Left ventricle myocardium inferior (tissue), 1 donor: ENCODE measurements at regions not wholly inside any gene's neighbourhood (a gene's known extent, or its start where the extent isn't known, plus 50 kb on each side); places are given as distances from the start of the nearest gene placed in this dataset.

Experiments used
- DNase-seq: peaks from one replicate; pipeline ENCODE4 v3.0.0-alpha.2; 2020
- H3K27ac ChIP-seq: fragments of 200-600 bp; replicated peaks from 2 replicates; pipeline ENCODE4 v1.8.0; 2021
- H3K27me3 ChIP-seq: fragments of 200-600 bp; 2 replicates; pipeline ENCODE4 v1.8.0; 2021; ENCODE audit warnings: low read depth
- H3K36me3 ChIP-seq: fragments of 200-600 bp; 2 replicates; pipeline ENCODE4 v1.8.0; 2021
- H3K4me1 ChIP-seq: fragments of 200-600 bp; 2 replicates; pipeline ENCODE4 v1.8.0; 2021
- H3K4me3 ChIP-seq: fragments of 200-600 bp; 2 replicates; pipeline ENCODE4 v1.8.0; 2021; ENCODE audit warnings: mild to moderate bottlenecking, moderate library complexity
- H3K9me3 ChIP-seq: fragments of 200-600 bp; replicated peaks from 2 replicates; pipeline ENCODE4 v1.8.0; 2021
- CTCF ChIP-seq: fragments of 200-600 bp; IDR thresholded peaks from 2 replicates; pipeline ENCODE4 v1.8.0; 2021; ENCODE audit warnings: antibody characterized with exemption, mild to moderate bottlenecking, borderline replicate concordance
- intact Hi-C: fragments of 100-400 bp; cut with micrococcal nuclease; formaldehyde crosslinking; loops from one replicate; pipeline ENCODE4 v1.11.0; 2022
- donor health status: DM: no; HTN: yes; CAD: no; lungs with severe emphysema.

GRCh38 chr3:181133832-181134231 lies 144.3 kb upstream of the DNAJC19 start:
- no peaks in the 10 kb centered on the region for H3K36me3 ChIP-seq
- H3K9me3 ChIP-seq, result no peaks in the 10 kb centered on the region
- no peaks in the 10 kb centered on the region for H3K4me1 ChIP-seq
- DNase-seq, result no peak
- H3K27me3 ChIP-seq, result no peaks in the 10 kb centered on the region
- intact Hi-C loops, result no loop called here
- H3K27ac ChIP-seq, result no peak overlapping the region
- no peak for TF ChIP-seq CTCF
- H3K4me3 ChIP-seq, result no peak overlapping the region

GRCh38 chr3:181105646-181106045 lies 116.1 kb upstream of the DNAJC19 start:
- Histone ChIP-seq H3K27ac (no peak overlapping the region), H3K36me3 (no peaks in the 10 kb centered on the region), H3K4me1 (no peaks in the 10 kb centered on the region), H3K4me3 (no peak overlapping the region), H3K9me3 (peaks cover 11% of the 10 kb centered on the region), H3K27me3 (no peaks in the 10 kb centered on the region)
- DNase-seq, result no peak
- intact Hi-C loops, result no loop called here
- no peak for TF ChIP-seq CTCF

- H3K9me3 ChIP-seq, result peaks cover 11% of the 10 kb centered on the region
- TF ChIP-seq CTCF, result no peak
- intact Hi-C loops, result no loop called here
- H3K4me3 ChIP-seq, result no peak overlapping the region
- no peak overlapping the region for H3K27ac ChIP-seq
- no peaks in the 10 kb centered on the region for H3K27me3 ChIP-seq
- H3K4me1 ChIP-seq, result no peaks in the 10 kb centered on the region
- H3K36me3 ChIP-seq, result no peaks in the 10 kb centered on the region
- DNase-seq, result no peak
Observed at GRCh38 chr3:181103605-181104004, 114.1 kb upstream of the DNAJC19 start.

GRCh38 chr3:181086011-181086410 lies 96.5 kb upstream of the DNAJC19 start:
- peak; percentile 17 for DNase-seq
- Histone ChIP-seq H3K4me1 (peaks cover 4% of the 10 kb centered on the region), H3K36me3 (no peaks in the 10 kb centered on the region), H3K27ac (peak overlapping the region; percentile 21), H3K4me3 (no peak overlapping the region), H3K27me3 (no peaks in the 10 kb centered on the region), H3K9me3 (peaks cover 7% of the 10 kb centered on the region)
- TF ChIP-seq CTCF, result no peak
- intact Hi-C loops, result no loop called here

GRCh38 chr3:181081930-181082329 lies 92.4 kb upstream of the DNAJC19 start:
- H3K4me1 ChIP-seq, result peaks cover 4% of the 10 kb centered on the region
- no peaks in the 10 kb centered on the region for H3K36me3 ChIP-seq
- H3K27ac ChIP-seq, result no peak overlapping the region
- H3K27me3 ChIP-seq, result no peaks in the 10 kb centered on the region
- H3K9me3 ChIP-seq, result no peaks in the 10 kb centered on the region
- H3K4me3 ChIP-seq, result no peak overlapping the region
- intact Hi-C loops, result no loop called here
- no peak for TF ChIP-seq CTCF
- DNase-seq, result no peak

GRCh38 chr3:181076558-181076957 lies 87.0 kb upstream of the DNAJC19 start:
- Histone ChIP-seq H3K4me1 (no peaks in the 10 kb centered on the region), H3K9me3 (peaks cover 23% of the 10 kb centered on the region), H3K4me3 (no peak overlapping the region), H3K36me3 (no peaks in the 10 kb centered on the region), H3K27me3 (no peaks in the 10 kb centered on the region), H3K27ac (no peak overlapping the region)
- TF ChIP-seq CTCF, result no peak
- no peak for DNase-seq
- intact Hi-C loops, result no loop called here
